ENCODE measurements at regions not wholly inside any gene's neighbourhood (a gene's known extent, or its start where the extent isn't known, plus 50 kb on each side); places are given as distances from the start of the nearest gene placed in this dataset.
"Not testable (repeated sequence)": the region's sequence is repeated elsewhere in the genome, so short reads cannot be mapped to it uniquely, and the experiment has no call there.

DNA sequence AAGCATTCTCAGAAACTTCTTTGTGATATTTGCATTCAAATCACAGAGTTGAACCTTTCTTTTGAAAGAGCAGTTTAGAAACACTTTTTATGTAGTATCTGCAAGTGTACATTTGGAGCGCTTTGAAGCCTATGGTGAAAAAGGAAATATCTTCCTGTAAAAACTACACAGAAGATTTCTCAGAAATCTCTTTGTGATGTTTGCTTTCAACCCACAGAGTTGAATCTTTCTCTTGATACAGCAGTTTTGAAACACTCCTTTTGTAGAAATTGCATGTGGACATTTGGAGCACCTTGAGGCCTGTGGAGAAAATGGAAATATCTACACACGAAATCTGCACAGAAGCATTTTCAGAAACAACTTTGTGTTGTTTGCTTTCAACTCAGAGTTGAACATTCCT lies 612.3 kb upstream of the ZNF337 start:
- WGBS, 2 donors = 63 to 81% methylated on average over 2 of the region's 2 CpGs
- no peaks in the 10 kb centered on the region for H3K4me1 ChIP-seq
- no peak overlapping the region for H3K4me3 ChIP-seq
- H3K36me3 ChIP-seq = no peaks in the 10 kb centered on the region
- no peaks in the 10 kb centered on the region for H3K27me3 ChIP-seq
- DNase-seq = no peak
- intact Hi-C loops (cut with DNase I) = no loop called here
- no peak for TF ChIP-seq POLR2A (IDR thresholded peaks at IDR 0.05)
- TF ChIP-seq, protein P1, sequence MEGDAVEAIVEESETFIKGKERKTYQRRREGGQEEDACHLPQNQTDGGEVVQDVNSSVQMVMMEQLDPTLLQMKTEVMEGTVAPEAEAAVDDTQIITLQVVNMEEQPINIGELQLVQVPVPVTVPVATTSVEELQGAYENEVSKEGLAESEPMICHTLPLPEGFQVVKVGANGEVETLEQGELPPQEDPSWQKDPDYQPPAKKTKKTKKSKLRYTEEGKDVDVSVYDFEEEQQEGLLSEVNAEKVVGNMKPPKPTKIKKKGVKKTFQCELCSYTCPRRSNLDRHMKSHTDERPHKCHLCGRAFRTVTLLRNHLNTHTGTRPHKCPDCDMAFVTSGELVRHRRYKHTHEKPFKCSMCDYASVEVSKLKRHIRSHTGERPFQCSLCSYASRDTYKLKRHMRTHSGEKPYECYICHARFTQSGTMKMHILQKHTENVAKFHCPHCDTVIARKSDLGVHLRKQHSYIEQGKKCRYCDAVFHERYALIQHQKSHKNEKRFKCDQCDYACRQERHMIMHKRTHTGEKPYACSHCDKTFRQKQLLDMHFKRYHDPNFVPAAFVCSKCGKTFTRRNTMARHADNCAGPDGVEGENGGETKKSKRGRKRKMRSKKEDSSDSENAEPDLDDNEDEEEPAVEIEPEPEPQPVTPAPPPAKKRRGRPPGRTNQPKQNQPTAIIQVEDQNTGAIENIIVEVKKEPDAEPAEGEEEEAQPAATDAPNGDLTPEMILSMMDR (IDR thresholded peaks at IDR 0.05) = no peak
- no peak overlapping the region for H3K27ac ChIP-seq
- no peaks in the 10 kb centered on the region for H3K9me3 ChIP-seq

GRCh38 chr20:26295006-26295405 lies 598.4 kb upstream of the ZNF337 start:
- Histone ChIP-seq H3K4me3 (no peak overlapping the region), H3K4me1 (no peaks in the 10 kb centered on the region), H3K9me3 (no peaks in the 10 kb centered on the region), H3K27ac (no peak overlapping the region), H3K36me3 (no peaks in the 10 kb centered on the region), H3K27me3 (no peaks in the 10 kb centered on the region)
- no peak for DNase-seq
- intact Hi-C loops (cut with DNase I) = no loop called here
- TF ChIP-seq, protein P1 (IDR thresholded peaks at IDR 0.05) = no peak
- TF ChIP-seq POLR2A (IDR thresholded peaks at IDR 0.05) = no peak
- 92 to 97% methylated on average over 5 of the region's 5 CpGs for WGBS, 2 donors

GRCh38 chr20:26288379-26289061 lies 591.9 kb upstream of the ZNF337 start:
- H3K4me1 ChIP-seq; H3K27me3 ChIP-seq; DNase-seq; H3K27ac ChIP-seq; intact Hi-C loops (cut with DNase I); H3K9me3 ChIP-seq; H3K4me3 ChIP-seq; H3K36me3 ChIP-seq: not testable (repeated sequence)
- WGBS, 2 donors = 77 to 82% methylated on average over 7 of the region's 7 CpGs

- no peak for DNase-seq
- Histone ChIP-seq H3K27me3 (no peaks in the 10 kb centered on the region), H3K36me3 (no peaks in the 10 kb centered on the region), H3K27ac (no peak overlapping the region), H3K9me3 (no peaks in the 10 kb centered on the region), H3K4me3 (no peak overlapping the region), H3K4me1 (no peaks in the 10 kb centered on the region)
- intact Hi-C loops (cut with DNase I) = no loop called here
- WGBS, 2 donors = 75 to 91% methylated on average over 5 of the region's 5 CpGs
- TF ChIP-seq, protein P1 (IDR thresholded peaks at IDR 0.05) = no peak
- no peak for TF ChIP-seq POLR2A (IDR thresholded peaks at IDR 0.05)
Measured at GRCh38 chr20:26279238-26279637, 582.6 kb upstream of the ZNF337 start.

DNA sequence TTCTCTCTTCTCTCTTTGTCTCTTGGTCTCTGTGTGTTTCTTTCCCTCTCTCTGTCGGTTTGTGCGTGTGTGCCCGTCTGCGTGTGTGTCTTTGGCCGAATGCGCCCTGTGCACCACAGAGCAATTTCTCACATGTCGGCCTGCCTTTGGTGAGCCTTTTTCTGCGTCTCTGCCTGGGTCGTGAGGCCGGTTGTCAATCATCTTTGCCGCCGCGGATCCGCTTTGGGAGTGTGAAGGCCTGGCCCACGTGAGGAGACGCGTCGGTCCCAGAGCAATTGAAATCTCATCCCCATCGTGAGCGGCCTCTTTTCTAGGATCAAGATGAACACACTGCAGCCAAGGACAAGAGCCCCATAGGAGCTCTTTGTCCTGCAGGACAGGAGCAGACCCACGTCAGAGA lies 580.7 kb upstream of the ZNF337 start:
- DNase-seq = no peak
- intact Hi-C loops (cut with DNase I) = no loop called here

More for the DNA sequence above, 580.7 kb upstream of the ZNF337 start:
- no peak overlapping the region for H3K27ac ChIP-seq
- no peaks in the 10 kb centered on the region for H3K27me3 ChIP-seq
- 95% methylated on average over 7 of the region's 21 CpGs for WGBS, 2 donors
- H3K4me1 ChIP-seq = no peaks in the 10 kb centered on the region
- H3K36me3 ChIP-seq = no peaks in the 10 kb centered on the region
- H3K9me3 ChIP-seq = no peaks in the 10 kb centered on the region
- no peak overlapping the region for H3K4me3 ChIP-seq
- TF ChIP-seq POLR2A (IDR thresholded peaks at IDR 0.05) = no peak
- TF ChIP-seq, protein P1 (IDR thresholded peaks at IDR 0.05) = no peak
